KMS-11 (cell line): ENCODE measurements at regions not wholly inside any gene's neighbourhood (a gene's known extent, or its start where the extent isn't known, plus 50 kb on each side); places are given as distances from the start of the nearest gene placed in this dataset.

Experiments
- H2AFZ ChIP-seq: fragments of 200-600 bp; sonication (generic); 2 replicates; pipeline ENCODE4 v1.6.1; 2016; ENCODE audit warnings: antibody characterized with exemption, mixed run types, low read depth
- H3K27ac ChIP-seq: fragments of 200-600 bp; sonication (generic); 2 replicates; pipeline ENCODE4 v1.6.1; 2016; ENCODE audit warnings: mild to moderate bottlenecking, mixed run types
- H3K27me3 ChIP-seq: fragments of 200-600 bp; sonication (generic); 2 replicates; pipeline ENCODE4 v1.6.1; 2017; ENCODE audit warnings: mild to moderate bottlenecking, low read depth, mixed run types, moderate library complexity; ENCODE audit not compliant: insufficient read depth
- H3K36me3 ChIP-seq: fragments of 200-600 bp; sonication (generic); 2 replicates; pipeline ENCODE4 v1.6.1; 2017; ENCODE audit warnings: mild to moderate bottlenecking, mixed run types; ENCODE audit not compliant: insufficient read depth
- H3K4me1 ChIP-seq: fragments of 200-600 bp; sonication (generic); 2 replicates; pipeline ENCODE4 v1.6.1; 2016; ENCODE audit warnings: mild to moderate bottlenecking, low read depth, mixed run types; ENCODE audit not compliant: poor library complexity, severe bottlenecking
- H3K4me2 ChIP-seq: fragments of 200-600 bp; sonication (generic); 2 replicates; pipeline ENCODE4 v1.7.0; 2016; ENCODE audit warnings: mild to moderate bottlenecking, mixed run types
- H3K4me3 ChIP-seq: fragments of 200-600 bp; sonication (generic); IDR thresholded peaks from 2 replicates; pipeline ENCODE4 v1.6.1; 2017; ENCODE audit warnings: low read depth, low read length, mixed read lengths; ENCODE audit not compliant: insufficient read depth
- H3K79me2 ChIP-seq: fragments of 200-600 bp; sonication (generic); 2 replicates; pipeline ENCODE4 v1.6.1; 2016; ENCODE audit warnings: low read depth, mixed run types; ENCODE audit not compliant: insufficient read depth
- H3K9ac ChIP-seq: fragments of 200-600 bp; sonication (generic); 2 replicates; pipeline ENCODE4 v1.6.1; 2016; ENCODE audit warnings: mild to moderate bottlenecking, mixed run types
- H4K20me1 ChIP-seq: fragments of 200-600 bp; sonication (generic); 2 replicates; pipeline ENCODE4 v1.6.1; 2016; ENCODE audit warnings: mild to moderate bottlenecking, mixed run types; ENCODE audit not compliant: insufficient read depth
- CTCF ChIP-seq: fragments of 200-600 bp; sonication (generic); conservative IDR thresholded peaks from 2 replicates; pipeline ENCODE4 v1.6.1; 2017; ENCODE audit warnings: low read depth, mild to moderate bottlenecking, antibody characterized with exemption, low read length, moderate library complexity, mixed read lengths

GRCh38 chr11:106236295-106236694 lies 158.8 kb downstream of the AASDHPPT start:
- no peak overlapping the region for H3K4me3 ChIP-seq
- no peak overlapping the region for H3K9ac ChIP-seq
- no peak overlapping the region for H2AFZ ChIP-seq
- no peaks in the 10 kb centered on the region for H3K4me1 ChIP-seq
- H3K4me2 ChIP-seq: no peak overlapping the region
- no peaks in the 10 kb centered on the region for H3K27me3 ChIP-seq
- H3K79me2 ChIP-seq: no peaks in the 10 kb centered on the region
- H4K20me1 ChIP-seq: no peaks in the 10 kb centered on the region
- no peaks in the 10 kb centered on the region for H3K36me3 ChIP-seq
- no peak overlapping the region for H3K27ac ChIP-seq
- TF ChIP-seq CTCF: no peak

- no peak overlapping the region for H3K9ac ChIP-seq
- no peak for TF ChIP-seq CTCF
- H3K4me1 ChIP-seq: no peaks in the 10 kb centered on the region
- H3K36me3 ChIP-seq: no peaks in the 10 kb centered on the region
- no peaks in the 10 kb centered on the region for H4K20me1 ChIP-seq
- H2AFZ ChIP-seq: no peak overlapping the region
- no peak overlapping the region for H3K27ac ChIP-seq
- no peak overlapping the region for H3K4me3 ChIP-seq
- H3K27me3 ChIP-seq: no peaks in the 10 kb centered on the region
- H3K4me2 ChIP-seq: no peak overlapping the region
- no peaks in the 10 kb centered on the region for H3K79me2 ChIP-seq
Observed at GRCh38 chr11:106238704-106239360, 161.4 kb downstream of the AASDHPPT start.

- no peak for TF ChIP-seq CTCF
- H3K27me3 ChIP-seq: no peaks in the 10 kb centered on the region
- no peak overlapping the region for H3K27ac ChIP-seq
- no peak overlapping the region for H2AFZ ChIP-seq
- no peaks in the 10 kb centered on the region for H4K20me1 ChIP-seq
- H3K4me1 ChIP-seq: no peaks in the 10 kb centered on the region
- no peaks in the 10 kb centered on the region for H3K79me2 ChIP-seq
- no peak overlapping the region for H3K9ac ChIP-seq
- no peak overlapping the region for H3K4me2 ChIP-seq
- no peaks in the 10 kb centered on the region for H3K36me3 ChIP-seq
- no peak overlapping the region for H3K4me3 ChIP-seq
Observed at GRCh38 chr11:106241601-106242257, 164.3 kb downstream of the AASDHPPT start.

GRCh38 chr11:106242718-106243415 lies 165.4 kb downstream of the AASDHPPT start:
- H3K9ac ChIP-seq: no peak overlapping the region
- H4K20me1 ChIP-seq: no peaks in the 10 kb centered on the region
- H3K27me3 ChIP-seq: no peaks in the 10 kb centered on the region
- TF ChIP-seq CTCF: no peak
- no peak overlapping the region for H3K27ac ChIP-seq
- no peaks in the 10 kb centered on the region for H3K36me3 ChIP-seq
- H3K4me2 ChIP-seq: no peak overlapping the region
- no peaks in the 10 kb centered on the region for H3K79me2 ChIP-seq
- H3K4me1 ChIP-seq: no peaks in the 10 kb centered on the region
- no peak overlapping the region for H3K4me3 ChIP-seq
- H2AFZ ChIP-seq: no peak overlapping the region
